H9 (cell line): ENCODE measurements at regions not wholly inside any gene's neighbourhood (a gene's known extent, or its start where the extent isn't known, plus 50 kb on each side); places are given as distances from the start of the nearest gene placed in this dataset.

ENCODE experiments used
- DNase-seq: peaks from one replicate; pipeline ENCODE4 v3.0.0-alpha.2; 2017
- H2AFZ ChIP-seq: one replicate; pipeline ENCODE4 v1.6.1; 2013; ENCODE audit warnings: mild to moderate bottlenecking, low read length, control low read depth, moderate library complexity
- H2AK5ac ChIP-seq: 2 replicates; pipeline ENCODE4 v1.6.1; 2013; ENCODE audit warnings: low read length, control low read depth, mixed read lengths; ENCODE audit not compliant: insufficient read length
- H2BK120ac ChIP-seq: one replicate; pipeline ENCODE4 v1.6.1; 2013; ENCODE audit warnings: low read depth, mild to moderate bottlenecking, low read length, control low read depth, inconsistent platforms; ENCODE audit not compliant: poor library complexity, severe bottlenecking
- H2BK12ac ChIP-seq: 2 replicates; pipeline ENCODE4 v1.6.1; 2013; ENCODE audit warnings: low read length, control low read depth, mixed read lengths, low read depth; ENCODE audit not compliant: insufficient read length
- H2BK15ac ChIP-seq: 2 replicates; pipeline ENCODE4 v1.6.1; 2013; ENCODE audit warnings: low read depth, low read length, control low read depth
- H2BK20ac ChIP-seq: one replicate; pipeline ENCODE4 v1.6.1; 2013; ENCODE audit warnings: low read depth, mild to moderate bottlenecking, low read length, control low read depth, inconsistent platforms; ENCODE audit not compliant: poor library complexity, severe bottlenecking
- H2BK5ac ChIP-seq: 2 replicates; pipeline ENCODE4 v1.6.1; 2013; ENCODE audit warnings: low read length, control low read depth, mixed read lengths; ENCODE audit not compliant: insufficient read length
- H3K14ac ChIP-seq: 2 replicates; pipeline ENCODE4 v1.6.1; 2013; ENCODE audit warnings: low read length, control low read depth; ENCODE audit not compliant: insufficient read depth
- H3K18ac ChIP-seq: 2 replicates; pipeline ENCODE4 v1.6.1; 2013; ENCODE audit warnings: low read depth, mild to moderate bottlenecking, mixed read lengths, low read length, control low read depth; ENCODE audit not compliant: insufficient read length
- H3K23ac ChIP-seq: 2 replicates; pipeline ENCODE4 v1.6.1; 2013; ENCODE audit warnings: low read length, control low read depth, mixed read lengths, low read depth; ENCODE audit not compliant: insufficient read length
- H3K23me2 ChIP-seq: 2 replicates; pipeline ENCODE4 v1.6.1; 2013; ENCODE audit warnings: low read depth, mild to moderate bottlenecking, mixed read lengths, low read length, control low read depth; ENCODE audit not compliant: insufficient read length, poor library complexity, severe bottlenecking
- H3K27ac ChIP-seq: 2 replicates; pipeline ENCODE4 v1.5.1; 2013; ENCODE audit warnings: low read length, control low read depth, mixed read lengths, low read depth; ENCODE audit not compliant: insufficient read length
- H3K27me3 ChIP-seq: 2 replicates; pipeline ENCODE4 v1.6.1; 2013; ENCODE audit warnings: low read length, control low read depth, inconsistent platforms; ENCODE audit not compliant: insufficient read depth
- H3K4ac ChIP-seq: 2 replicates; pipeline ENCODE4 v1.6.1; 2013; ENCODE audit warnings: low read depth, mild to moderate bottlenecking, control low read depth, inconsistent platforms, low read length, moderate library complexity
- H3K4me1 ChIP-seq: 2 replicates; pipeline ENCODE4 v1.6.1; 2013; ENCODE audit warnings: low read length, control low read depth, inconsistent platforms; ENCODE audit not compliant: insufficient read depth
- H3K4me2 ChIP-seq: 2 replicates; pipeline ENCODE4 v1.6.1; 2013; ENCODE audit warnings: low read length, control low read depth, mixed read lengths; ENCODE audit not compliant: insufficient read length, insufficient read depth
- H3K56ac ChIP-seq: 2 replicates; pipeline ENCODE4 v1.6.1; 2013; ENCODE audit warnings: low read depth, mild to moderate bottlenecking, mixed read lengths, low read length, control low read depth; ENCODE audit not compliant: insufficient read length
- H3K79me1 ChIP-seq: 2 replicates; pipeline ENCODE4 v1.6.1; 2013; ENCODE audit warnings: low read depth, mild to moderate bottlenecking, moderate library complexity, low read length, control low read depth, inconsistent platforms; ENCODE audit not compliant: insufficient read depth, poor library complexity, severe bottlenecking
- H3K79me2 ChIP-seq: 2 replicates; pipeline ENCODE4 v1.6.1; 2013; ENCODE audit warnings: low read length, control low read depth, inconsistent platforms; ENCODE audit not compliant: insufficient read depth
- H3K9ac ChIP-seq: 2 replicates; pipeline ENCODE4 v1.6.1; 2013; ENCODE audit warnings: low read length, control low read depth, mixed read lengths; ENCODE audit not compliant: insufficient read length; ENCODE audit errors: extremely low read depth
- H3K9me3 ChIP-seq: one replicate; pipeline ENCODE4 v1.6.1; 2013; ENCODE audit warnings: low read depth, low read length, inconsistent platforms; ENCODE audit not compliant: control insufficient read depth
- H3T11ph ChIP-seq: one replicate; pipeline ENCODE4 v1.6.1; 2013; ENCODE audit warnings: mild to moderate bottlenecking, low read length, control low read depth, inconsistent platforms
- H4K20me1 ChIP-seq: one replicate; pipeline ENCODE4 v1.6.1; 2013; ENCODE audit not compliant: control insufficient read depth, insufficient read length, insufficient read depth
- H4K5ac ChIP-seq: 2 replicates; pipeline ENCODE4 v1.6.1; 2013; ENCODE audit warnings: low read depth, mild to moderate bottlenecking, mixed read lengths, low read length, control low read depth; ENCODE audit not compliant: insufficient read length
- H4K8ac ChIP-seq: replicated peaks from 2 replicates; pipeline ENCODE4 v1.6.1; 2013; ENCODE audit warnings: low read length, control low read depth, mixed read lengths, low read depth; ENCODE audit not compliant: insufficient read length
- H4K91ac ChIP-seq: 2 replicates; pipeline ENCODE4 v1.6.1; 2013; ENCODE audit warnings: low read depth, mild to moderate bottlenecking, moderate library complexity, mixed read lengths, low read length, control low read depth; ENCODE audit not compliant: insufficient read length
- H3K27ac Mint-ChIP-seq, 3 experiments: 2 replicates in 2 of 3; 3 replicates in 1 of 3; pipeline ENCODE4 v1.8.0; 2020 to 2021; ENCODE audit warnings: mixed read lengths in 3 of 3, mild to moderate bottlenecking in 1 of 3, moderate library complexity in 1 of 3
- H3K27me3 Mint-ChIP-seq: 2 replicates; pipeline ENCODE4 v1.8.0; 2021; ENCODE audit warnings: low read depth, mild to moderate bottlenecking, moderate library complexity, mixed read lengths
- H3K36me3 Mint-ChIP-seq, 3 experiments: 2 replicates in 2 of 3; 3 replicates in 1 of 3; pipeline ENCODE4 v1.8.0; 2020 to 2021; ENCODE audit warnings: low read depth in 3 of 3, mixed read lengths in 3 of 3; ENCODE audit not compliant: insufficient read depth in 1 of 3
- H3K4me1 Mint-ChIP-seq, 2 experiments: 2 replicates each; pipeline ENCODE4 v1.8.0; 2020; ENCODE audit warnings: mixed read lengths in 2 of 2
- H3K4me3 Mint-ChIP-seq, 2 experiments: 2 replicates in 1 of 2; 3 replicates in 1 of 2; pipeline ENCODE4 v1.8.0; 2020 to 2021; ENCODE audit warnings: mild to moderate bottlenecking in 2 of 2, mixed read lengths in 2 of 2, moderate library complexity in 1 of 2
- H3K9me3 Mint-ChIP-seq, 2 experiments: 2 replicates in 1 of 2; 3 replicates in 1 of 2; pipeline ENCODE4 v1.8.0; 2020; ENCODE audit warnings: mild to moderate bottlenecking in 2 of 2, mixed read lengths in 2 of 2, moderate library complexity in 1 of 2
- CTCF ChIP-seq: fragments of 200-600 bp; sonication (generic); conservative IDR thresholded peaks from 3 replicates; pipeline ENCODE4 v1.8.0; 2021; ENCODE audit warnings: antibody characterized with exemption, mild to moderate bottlenecking
- WGBS: extraction: QIAGEN DNeasy Blood & Tissue Kit; methylation state at CpG from one replicate; pipeline ENCODE4 v1.1.7; 2013; ENCODE audit warnings: missing lambda C conversion rate, low lambda C conversion rate, mixed read lengths; ENCODE audit not compliant: insufficient read length; ENCODE audit errors: extremely low coverage; 5-methylcytosine and 5-hydroxymethylcytosine counted together

DNA sequence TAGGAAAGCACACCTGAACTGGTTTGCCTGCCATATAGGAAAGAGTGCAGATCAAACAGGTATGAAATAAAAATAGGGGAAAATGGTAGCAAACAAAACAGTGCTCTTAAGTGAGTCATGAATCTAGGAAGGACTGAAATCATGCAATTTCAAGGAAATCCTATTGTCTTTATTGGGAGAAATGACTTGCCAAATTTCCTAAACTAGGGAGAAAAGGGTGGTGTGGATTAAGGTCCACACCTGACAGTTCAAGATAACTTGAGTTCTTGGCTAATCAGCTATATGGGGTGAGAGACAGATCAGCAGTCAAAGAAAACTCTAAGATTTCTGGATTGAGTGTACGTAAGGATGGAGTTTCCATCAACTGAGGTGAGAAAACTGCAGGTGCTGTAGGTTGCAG is 101.1 kb downstream of the PRKAB2 start:
- Histone ChIP-seq H3K14ac (no peak overlapping the region), H3K27me3 (peaks cover 27% of the 10 kb centered on the region; the same call in 1 of the 2 replicates), H2BK120ac (no peak overlapping the region), H3K4me1 (no peaks in the 10 kb centered on the region), H2BK15ac (no peak overlapping the region), H2AFZ (no peak overlapping the region), H3K4ac (no peak overlapping the region), H3K23me2 (peaks cover 6% of the 10 kb centered on the region), H2BK5ac (no peak overlapping the region), H3K4me2 (no peak overlapping the region), H3K9ac (no peak overlapping the region), H4K20me1 (peaks cover 3% of the 10 kb centered on the region), H2BK20ac (no peak overlapping the region), H3K79me2 (no peaks in the 10 kb centered on the region), H4K8ac (no peak overlapping the region), H2BK12ac (no peak overlapping the region), H4K91ac (no peak overlapping the region), H2AK5ac (no peak overlapping the region), H3K18ac (no peak overlapping the region), H3T11ph (no peak overlapping the region), H3K27ac (no peak overlapping the region), H4K5ac (no peak overlapping the region), H3K56ac (no peak overlapping the region), H3K79me1 (no peaks in the 10 kb centered on the region), H3K23ac (no peak overlapping the region), H3K9me3 (no peaks in the 10 kb centered on the region)
- no peak overlapping the region for H3K27ac Mint-ChIP-seq
- H3K4me3 Mint-ChIP-seq = no peak overlapping the region
- TF ChIP-seq CTCF = no peak
- no peak for DNase-seq
- peaks cover 7 to 12% of the 10 kb centered on the region in 2 experiments for H3K4me1 Mint-ChIP-seq
- peaks cover 69% of the 10 kb centered on the region for H3K27me3 Mint-ChIP-seq
- peaks cover 0 to 2% (median 0%) of the 10 kb centered on the region in 3 experiments; a peak in 1 of 7 replicates for H3K36me3 Mint-ChIP-seq
- no CpG with 5 or more reads among the region's 1 CpG for WGBS
- no peaks in the 10 kb centered on the region; a peak in 1 of 5 replicates for H3K9me3 Mint-ChIP-seq
